Fibroblast of pulmonary artery (primary cell): ENCODE measurements at regions not wholly inside any gene's neighbourhood (a gene's known extent, or its start where the extent isn't known, plus 50 kb on each side); places are given as distances from the start of the nearest gene placed in this dataset.

Experiments used
- DNase-seq: peaks from one replicate; pipeline ENCODE4 v3.0.0-alpha.2; 2010; ENCODE audit warnings: low read depth
- H3K4me3 ChIP-seq: replicated peaks from 2 replicates; pipeline ENCODE4 v1.5.1; 2011; ENCODE audit warnings: low read depth, mild to moderate bottlenecking, control low read depth, low read length, moderate library complexity
- CTCF ChIP-seq: IDR thresholded peaks from 2 replicates; pipeline ENCODE4 v1.5.1; 2011; ENCODE audit warnings: mild to moderate bottlenecking, control low read depth, low read length, inconsistent platforms; ENCODE audit errors: missing control alignments

GRCh38 chr5:3364433-3364832 is 231.2 kb upstream of the IRX1 start:
- H3K4me3 ChIP-seq: no peak overlapping the region
- no peak for DNase-seq
- TF ChIP-seq CTCF: no peak

- no peak for DNase-seq
- TF ChIP-seq CTCF: no peak
- no peak overlapping the region for H3K4me3 ChIP-seq
Observed at GRCh38 chr5:3362606-3362910, 233.1 kb upstream of the IRX1 start.

- DNase-seq: no peak
- no peak overlapping the region for H3K4me3 ChIP-seq
- no peak for TF ChIP-seq CTCF
Observed at GRCh38 chr5:3361811-3362605, 233.6 kb upstream of the IRX1 start.

- DNase-seq: no peak
- no peak for TF ChIP-seq CTCF
- H3K4me3 ChIP-seq: no peak overlapping the region
Observed at GRCh38 chr5:3359642-3360041, 236.0 kb upstream of the IRX1 start.

GRCh38 chr5:3357291-3357690 is 238.3 kb upstream of the IRX1 start:
- DNase-seq: no peak
- TF ChIP-seq CTCF: no peak
- no peak overlapping the region for H3K4me3 ChIP-seq

- no peak for DNase-seq
- no peak overlapping the region for H3K4me3 ChIP-seq
- no peak for TF ChIP-seq CTCF
Observed at GRCh38 chr5:3356016-3356415, 239.6 kb upstream of the IRX1 start.

- DNase-seq: no peak
- TF ChIP-seq CTCF: no peak
- no peak overlapping the region for H3K4me3 ChIP-seq
Observed at GRCh38 chr5:3355126-3355525, 240.5 kb upstream of the IRX1 start.
